T-helper 22 cell (primary cell): ENCODE measurements at regions not wholly inside any gene's neighbourhood (a gene's known extent, or its start where the extent isn't known, plus 50 kb on each side); places are given as distances from the start of the nearest gene placed in this dataset.
"Not testable (repeated sequence)": the region's sequence is repeated elsewhere in the genome, so short reads cannot be mapped to it uniquely, and the experiment has no call there.

ENCODE experiments used
- DNase-seq: peaks from one replicate; pipeline ENCODE4 v3.0.0-alpha.2; 2020; ENCODE audit warnings: low read depth

DNA sequence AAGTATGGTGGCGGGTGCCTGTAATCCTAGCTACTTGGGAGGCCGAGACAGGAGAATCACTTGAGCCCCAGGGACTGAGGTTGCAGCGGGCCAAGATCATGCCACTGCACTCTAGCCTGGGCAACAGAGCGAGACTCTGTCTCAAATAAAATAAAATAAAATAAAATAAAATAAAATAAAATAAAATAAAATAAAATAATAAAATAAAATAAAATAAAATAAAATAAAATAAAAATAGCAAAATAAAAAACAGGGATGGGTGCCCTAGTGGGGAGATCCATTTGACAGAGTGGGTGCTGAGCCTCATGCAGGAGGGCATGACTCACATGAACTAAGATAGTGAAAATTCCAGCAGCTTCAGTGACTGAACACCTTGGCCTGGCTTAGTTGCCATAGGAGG is 460.7 kb downstream of the PLPP3 start:
- not testable (repeated sequence) for DNase-seq

DNA sequence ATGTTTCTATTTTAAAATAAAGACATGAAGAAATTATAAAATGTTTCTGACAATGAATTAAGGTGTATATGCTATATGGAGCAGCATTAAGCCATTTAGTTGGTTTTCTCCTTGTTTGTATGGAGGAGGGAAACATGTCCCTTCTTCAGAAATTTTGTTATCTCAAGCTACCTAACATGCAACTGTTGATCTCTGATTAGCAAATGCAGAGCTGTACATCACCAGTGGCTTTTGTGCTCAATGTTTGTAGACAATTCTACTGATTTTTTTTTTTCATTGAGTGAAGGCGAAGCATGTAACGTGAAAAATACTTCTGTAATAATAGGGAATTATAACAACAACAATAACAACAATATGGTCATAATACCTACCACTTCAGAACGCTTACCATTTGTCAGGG is 463.7 kb downstream of the PLPP3 start:
- no peak for DNase-seq

GRCh38 chr1:56113679-56114078 is 465.7 kb downstream of the PLPP3 start:
- no peak for DNase-seq

DNA sequence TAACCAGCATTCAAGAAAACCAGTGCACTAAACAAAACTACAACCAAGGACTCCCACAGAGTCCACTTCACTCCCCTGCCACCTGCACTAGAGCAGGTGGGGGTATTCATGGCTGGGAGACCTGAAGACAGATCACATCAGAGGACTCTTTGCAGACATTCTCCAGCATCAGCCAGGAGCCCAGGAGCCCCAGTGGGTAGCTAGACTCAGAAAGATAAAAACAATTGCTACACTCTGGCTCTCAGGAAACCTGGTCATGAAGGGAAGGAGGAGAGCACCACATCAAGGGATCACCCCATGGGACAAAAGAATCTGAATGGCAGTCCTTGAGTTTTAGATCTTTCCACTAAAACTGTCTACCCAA is 472.1 kb downstream of the PLPP3 start:
- no peak for DNase-seq

DNA sequence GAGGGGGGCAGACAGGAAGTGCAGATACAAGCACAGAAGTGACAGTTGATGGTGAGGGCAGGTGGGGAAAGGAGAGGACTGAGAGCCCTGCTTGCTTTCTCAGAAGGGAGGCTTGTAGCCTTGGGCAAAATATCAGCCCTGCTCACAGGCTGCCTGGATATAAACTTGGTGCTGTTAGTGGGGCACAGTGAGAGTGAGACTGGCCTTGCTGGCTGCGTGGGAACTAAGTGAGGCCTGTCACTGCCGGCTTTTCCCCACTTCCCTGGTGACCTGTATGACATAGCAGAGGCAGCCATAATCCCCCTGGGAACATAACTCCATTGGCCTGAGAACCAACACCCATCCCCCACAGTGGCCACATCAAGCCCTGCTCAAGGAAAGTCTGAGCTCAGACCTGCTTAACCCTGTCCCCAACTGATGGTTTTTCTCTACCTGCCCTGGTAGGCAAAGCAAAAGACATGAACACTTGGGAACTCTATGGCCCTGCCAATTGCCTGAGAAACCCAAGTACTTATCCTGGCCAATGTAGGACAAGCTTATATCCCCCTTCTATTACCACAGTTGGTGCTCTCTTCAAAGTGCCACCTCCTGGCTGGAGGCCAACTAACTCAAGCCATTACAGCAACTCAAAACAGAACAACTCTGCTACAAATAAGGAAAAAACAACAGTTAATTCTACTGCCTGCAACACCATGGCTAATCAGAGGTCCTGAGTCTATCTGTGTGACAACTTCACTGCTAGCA is 472.7 kb downstream of the PLPP3 start:
- no peak for DNase-seq

- no peak for DNase-seq
Measured at GRCh38 chr1:56105397-56105796, 474.0 kb downstream of the PLPP3 start.

DNA sequence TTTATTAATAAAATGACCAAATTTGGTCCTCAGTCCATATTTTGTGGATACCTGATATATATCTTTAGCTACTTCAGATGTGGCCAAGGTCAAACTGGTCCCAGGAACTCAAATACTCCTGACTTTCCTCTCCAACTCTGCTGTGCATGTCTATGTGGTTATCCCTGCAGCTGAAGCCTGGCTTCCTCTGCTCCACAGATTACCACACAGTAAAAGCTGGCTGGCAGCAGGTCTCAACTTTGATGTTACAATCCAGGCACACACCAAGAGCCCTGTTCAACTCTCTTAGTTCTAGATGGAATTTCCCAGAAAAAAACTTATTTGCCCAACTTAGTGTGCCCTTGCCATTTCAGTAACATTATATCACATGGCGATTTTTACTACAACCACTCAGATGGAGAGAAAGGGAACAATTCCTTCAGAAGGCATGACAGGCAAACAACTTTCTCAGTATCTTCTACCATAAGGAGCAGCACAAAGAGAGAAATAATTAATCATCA is 479.5 kb downstream of the PLPP3 start:
- DNase-seq = no peak

- DNase-seq = no peak
Measured at GRCh38 chr1:56098946-56099345, 480.4 kb downstream of the PLPP3 start.

DNA sequence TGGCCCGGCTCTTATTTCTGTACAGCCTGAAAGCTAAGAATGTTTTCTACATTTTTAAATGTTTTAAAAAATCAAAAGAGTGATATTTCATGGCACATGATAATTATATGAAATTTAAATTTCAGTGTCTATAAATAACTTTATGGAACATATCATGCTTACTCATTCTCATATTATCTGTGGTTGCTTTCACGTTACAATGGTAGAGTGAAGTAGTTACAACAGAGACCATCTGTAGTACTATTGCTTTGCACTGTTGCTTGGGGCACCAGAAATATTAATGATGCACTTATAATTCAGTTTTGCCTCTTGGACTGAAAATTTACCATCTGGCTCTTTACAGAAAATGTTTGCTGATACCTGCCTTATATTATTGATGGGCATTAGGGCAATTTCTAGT is 481.6 kb downstream of the PLPP3 start:
- DNase-seq = no peak

DNA sequence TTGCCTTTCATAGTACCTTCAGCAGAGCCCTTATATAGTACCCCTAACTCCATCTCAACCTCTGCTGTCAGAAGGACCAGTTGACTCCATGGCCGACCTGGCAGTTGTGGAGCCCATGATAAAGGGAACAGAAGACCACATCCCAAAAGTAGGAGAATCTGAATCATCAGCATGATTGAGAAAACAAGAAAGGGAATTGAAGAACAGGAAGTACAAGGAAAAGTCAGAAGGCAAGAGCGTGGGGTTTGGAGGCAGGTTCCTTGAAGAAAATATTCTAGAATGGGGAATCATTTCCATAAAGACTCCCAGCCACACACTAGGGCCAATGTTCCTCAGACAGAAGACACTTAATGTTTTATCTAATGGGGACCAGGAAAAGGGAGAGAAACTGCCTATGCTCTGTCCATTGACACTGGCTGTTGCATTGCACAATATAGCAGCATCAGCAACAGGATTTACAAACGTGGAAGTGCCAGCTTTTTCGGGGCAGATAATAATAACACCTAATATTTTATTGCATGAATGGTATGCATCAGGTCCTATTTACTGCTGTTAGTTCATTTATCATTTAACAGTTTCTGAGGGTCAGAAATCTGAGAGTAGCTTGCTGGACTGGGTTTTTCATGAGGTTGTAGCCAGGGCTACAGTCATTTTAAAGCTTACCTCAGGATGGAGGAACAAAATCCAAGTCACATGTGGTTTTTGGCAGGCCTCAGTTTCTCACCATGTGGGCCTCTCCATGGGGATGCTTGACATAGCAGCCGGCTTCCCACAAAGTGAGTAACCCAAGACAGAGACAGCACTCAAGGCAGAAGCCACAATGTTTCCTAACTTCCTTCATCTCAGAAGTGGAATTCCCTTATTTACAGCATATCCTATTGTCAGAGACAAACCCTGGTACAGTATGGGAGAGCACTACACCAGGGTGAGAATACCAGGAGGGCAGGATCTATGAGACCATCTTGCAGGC is 483.4 kb downstream of the PLPP3 start:
- no peak for DNase-seq

DNA sequence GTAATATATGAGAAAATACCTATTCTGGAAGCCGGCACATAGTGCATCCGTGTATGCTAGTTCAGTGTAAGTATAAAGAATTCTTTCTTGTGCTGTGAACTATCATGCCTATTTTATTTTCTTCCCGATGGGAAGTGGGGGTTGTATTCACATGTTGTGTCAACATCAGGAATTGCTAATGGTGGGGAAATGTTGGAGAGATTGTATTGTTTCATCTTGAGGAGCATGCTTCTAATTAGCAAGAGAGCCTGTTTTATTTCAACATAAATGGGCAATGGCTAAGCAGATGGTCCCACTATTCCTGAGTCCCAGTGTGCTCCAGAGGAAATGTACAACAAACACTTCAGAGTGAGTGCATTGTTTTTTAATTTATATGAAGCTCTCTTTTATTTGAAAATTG is 485.2 kb downstream of the PLPP3 start:
- DNase-seq = no peak

DNA sequence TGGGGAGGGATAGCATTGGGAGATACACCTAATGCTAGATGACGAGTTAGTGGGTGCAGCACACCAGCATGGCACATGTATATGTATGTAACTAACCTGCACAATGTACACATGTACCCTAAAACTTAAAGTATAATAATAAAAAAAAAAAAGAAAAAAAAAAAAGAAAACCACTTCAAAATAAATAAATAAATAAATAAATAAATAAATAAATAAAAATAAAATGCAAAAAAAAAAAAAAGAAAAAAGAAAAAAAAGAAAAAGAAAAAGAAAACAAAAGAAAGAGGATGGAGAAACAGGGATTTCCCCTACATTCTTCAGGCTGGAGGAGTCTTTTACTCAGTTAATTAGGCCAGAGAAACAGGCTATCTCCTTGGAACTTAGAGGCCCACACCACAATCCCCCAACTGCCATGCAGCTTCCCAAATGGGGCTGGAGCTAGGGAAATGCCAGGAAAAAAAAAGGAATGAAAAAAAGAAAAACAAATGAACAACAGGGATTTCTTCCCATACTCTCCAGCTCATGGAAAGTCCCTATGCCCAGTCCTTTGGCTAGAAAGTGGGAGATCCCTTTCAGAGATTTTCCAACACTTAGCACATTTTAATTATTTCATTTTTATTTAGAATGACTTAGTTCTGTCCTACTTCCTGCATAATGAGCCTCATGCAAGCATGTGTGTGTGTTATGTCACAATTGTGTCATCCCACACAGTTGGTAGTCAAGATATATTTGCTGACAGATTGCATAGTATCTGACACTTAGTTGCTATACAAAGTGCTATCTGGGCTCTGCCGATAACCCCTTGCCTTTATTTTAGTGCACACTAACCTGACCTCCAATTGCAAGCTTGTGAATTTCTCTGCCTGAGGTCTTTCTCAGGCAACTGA is 486.4 kb downstream of the PLPP3 start:
- no peak for DNase-seq

DNA sequence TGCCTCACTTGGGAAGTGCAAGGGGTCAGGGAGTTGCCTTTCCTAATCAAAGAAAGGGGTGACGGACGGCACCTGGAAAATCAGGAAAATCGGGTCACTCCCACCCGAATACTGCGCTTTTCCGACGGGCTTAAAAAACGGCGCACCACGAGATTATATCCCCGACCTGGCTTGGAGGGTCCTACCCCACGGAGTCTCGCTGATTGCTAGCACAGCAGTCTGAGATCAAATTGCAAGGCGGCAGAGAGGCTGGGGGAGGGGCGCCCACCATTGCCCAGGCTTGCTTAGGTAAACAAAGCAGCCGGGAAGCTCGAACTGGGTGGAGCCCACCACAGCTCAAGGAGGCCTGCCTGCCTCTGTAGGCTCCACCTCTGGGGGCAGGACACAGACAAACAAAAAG is 489.5 kb downstream of the PLPP3 start:
- not testable (repeated sequence) for DNase-seq

- no peak for DNase-seq
Measured at GRCh38 chr1:56084246-56084645, 495.1 kb downstream of the PLPP3 start.

GRCh38 chr1:56081736-56082135 is 497.6 kb downstream of the PLPP3 start:
- no peak for DNase-seq

GRCh38 chr1:56081173-56081572 is 498.2 kb downstream of the PLPP3 start:
- no peak for DNase-seq

GRCh38 chr1:56080123-56080522 is 499.2 kb downstream of the PLPP3 start:
- DNase-seq = no peak

DNA sequence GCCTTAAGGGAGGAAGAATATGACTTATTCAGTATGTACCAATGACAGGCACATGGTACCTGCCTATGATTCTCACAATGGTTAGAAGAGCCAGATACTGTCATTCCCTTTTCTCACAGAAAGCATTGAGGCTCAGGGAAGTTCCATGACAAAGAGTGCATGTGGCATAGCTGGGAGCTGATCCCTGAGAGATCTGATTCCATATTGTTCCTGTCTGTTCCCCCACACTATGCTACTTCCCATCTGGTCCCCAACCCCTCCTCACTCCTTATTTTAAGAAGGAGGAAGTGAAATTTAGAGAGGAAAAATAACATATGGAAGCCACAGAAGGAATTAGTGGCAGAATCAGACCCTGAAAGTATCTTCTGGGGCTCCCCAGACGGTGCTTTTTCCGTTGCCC is 500.0 kb downstream of the PLPP3 start:
- DNase-seq = no peak

- DNase-seq = no peak
Measured at GRCh38 chr1:56077206-56077605, 502.2 kb downstream of the PLPP3 start.

- DNase-seq = no peak
Measured at GRCh38 chr1:56074007-56074651, 505.2 kb downstream of the PLPP3 start.

DNA sequence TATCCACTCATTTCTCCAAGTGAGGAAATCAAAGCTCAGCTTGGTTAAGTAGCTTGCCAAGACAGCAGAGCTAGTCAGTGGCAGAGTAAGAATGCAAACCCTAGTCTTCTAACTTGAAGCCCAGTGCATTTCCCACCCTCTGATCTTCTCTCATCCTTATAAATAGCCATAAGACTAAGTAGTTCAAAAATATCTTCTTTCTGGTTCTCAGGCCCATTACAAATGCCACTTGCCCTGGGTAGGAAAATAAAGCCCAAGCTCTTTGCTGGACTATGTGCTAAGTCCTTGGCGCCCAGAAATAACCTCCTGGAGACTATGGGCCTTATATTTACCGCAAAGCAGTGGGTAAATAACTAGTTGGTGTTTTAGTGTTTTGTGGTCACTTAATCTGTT is 505.8 kb downstream of the PLPP3 start:
- no peak for DNase-seq

DNA sequence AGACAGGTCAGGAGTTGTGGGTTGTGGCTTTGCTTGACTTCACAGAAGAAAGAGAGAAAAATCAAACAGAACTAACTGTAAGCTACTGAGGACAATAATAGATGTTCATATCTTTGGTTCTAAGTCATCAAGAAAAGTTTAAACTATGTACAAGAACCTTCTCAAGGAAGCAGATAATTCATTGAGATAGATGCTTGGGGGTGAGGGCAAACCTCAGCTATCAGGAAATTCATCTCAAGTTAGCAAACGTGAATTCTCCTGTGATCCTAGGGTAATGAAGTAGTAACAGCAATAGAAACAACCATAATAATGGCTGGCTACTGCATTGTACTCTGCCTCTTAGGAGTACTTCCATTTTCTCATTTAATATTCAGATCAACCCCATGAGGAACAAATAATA is 506.2 kb downstream of the PLPP3 start:
- no peak for DNase-seq
